Fibroblast of skin of scalp (primary cell): ENCODE measurements at regions not wholly inside any gene's neighbourhood (a gene's known extent, or its start where the extent isn't known, plus 50 kb on each side); places are given as distances from the start of the nearest gene placed in this dataset.
"Not testable (repeated sequence)": the region's sequence is repeated elsewhere in the genome, so short reads cannot be mapped to it uniquely, and the experiment has no call there.

Experiments used
- DNase-seq: peaks from one replicate; pipeline ENCODE4 v3.0.0-alpha.2; 2013

DNA sequence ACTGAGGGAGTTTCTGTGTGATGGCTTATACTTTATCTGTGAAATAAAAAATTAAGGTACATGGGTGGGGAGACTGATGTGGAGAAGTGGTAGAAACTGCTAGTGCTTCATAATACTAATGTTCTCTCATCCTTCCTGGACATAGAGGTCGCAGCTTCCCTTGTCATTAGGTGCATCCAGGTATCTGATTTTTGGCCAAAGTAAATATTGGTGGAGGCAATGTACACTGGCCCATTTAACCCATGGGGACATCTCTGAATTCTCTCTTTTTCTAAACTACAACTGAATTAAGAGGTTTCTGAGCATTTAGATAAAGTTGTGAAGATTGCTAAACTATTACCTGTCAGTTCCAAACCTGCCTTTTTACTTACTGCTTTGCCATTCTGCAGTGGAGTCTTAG lies 140.9 kb upstream of the CHORDC1 start:
- DNase-seq, result no peak

DNA sequence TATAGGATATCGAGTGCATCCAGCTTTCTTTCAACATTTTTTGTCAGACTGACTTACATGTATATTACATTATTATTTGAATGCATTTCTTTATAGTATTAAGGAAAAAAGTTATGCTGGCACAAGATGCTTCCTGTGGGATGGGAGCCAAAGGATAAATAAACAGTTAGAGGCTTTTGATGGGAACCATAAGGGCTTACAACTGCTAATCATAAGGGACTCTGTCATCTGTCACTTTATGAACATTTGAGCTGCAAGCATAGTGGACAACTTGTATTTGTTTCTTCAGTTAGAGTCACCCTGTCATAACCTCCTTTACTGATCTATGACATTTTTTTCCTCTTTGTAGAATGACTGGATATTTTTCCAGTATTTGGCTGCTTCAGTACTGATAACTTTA lies 132.4 kb upstream of the CHORDC1 start:
- DNase-seq, result no peak

DNA sequence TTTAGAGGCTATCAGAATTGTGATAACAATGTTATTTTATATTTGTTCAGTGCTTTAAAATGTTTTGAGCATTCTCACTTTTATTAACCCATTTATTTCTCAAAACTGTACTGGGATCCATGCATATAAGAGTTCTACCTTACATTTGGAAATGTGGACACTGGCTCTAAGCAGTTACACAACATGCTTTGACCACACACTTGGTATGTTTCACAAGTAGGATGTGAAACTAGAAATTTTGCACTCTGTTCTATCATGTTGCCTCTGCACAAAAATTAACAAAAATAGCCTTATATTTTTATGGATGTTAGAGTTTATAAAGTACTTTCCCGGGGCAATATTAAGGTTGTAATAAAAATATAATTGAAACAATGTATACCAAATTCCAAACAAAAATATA lies 126.9 kb upstream of the CHORDC1 start:
- no peak for DNase-seq

DNA sequence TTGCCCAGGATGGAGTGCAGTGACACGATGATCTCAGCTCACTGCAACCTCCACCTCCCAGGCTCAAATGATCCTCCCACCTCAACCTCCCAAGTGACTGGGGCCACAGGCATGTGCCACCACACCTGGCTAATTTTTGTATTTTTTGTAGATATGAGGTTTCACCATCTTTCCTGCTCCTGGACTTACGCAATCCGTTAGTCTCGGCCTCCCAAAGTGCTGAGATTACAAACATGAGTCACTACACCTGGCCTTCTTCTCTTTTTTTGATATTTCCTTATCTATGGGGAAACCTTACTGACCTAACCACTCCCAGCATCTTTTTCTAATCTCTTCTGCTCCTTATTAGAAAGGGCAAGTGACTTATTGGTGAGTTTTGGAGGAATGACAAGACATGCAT lies 121.7 kb upstream of the CHORDC1 start:
- DNase-seq, result no peak

DNA sequence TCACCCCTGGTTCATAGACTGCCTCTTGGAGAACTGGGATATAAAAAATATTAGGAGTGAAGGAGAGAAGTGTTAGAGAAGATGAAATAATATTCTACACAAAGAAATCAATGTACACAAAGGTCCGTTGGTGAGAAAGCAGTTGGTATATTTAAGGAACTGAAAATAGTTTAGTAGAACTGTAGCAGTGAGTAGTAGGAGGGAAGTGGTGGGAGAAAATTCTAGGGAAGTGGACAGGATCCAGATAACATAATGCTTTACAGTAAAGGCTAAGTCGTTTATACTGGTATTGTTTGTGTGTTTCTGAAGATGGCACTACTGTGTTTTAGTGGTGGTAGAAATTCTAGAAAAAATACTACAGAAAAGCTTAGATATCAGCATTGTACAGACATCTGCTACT lies 120.8 kb upstream of the CHORDC1 start:
- no peak for DNase-seq

DNA sequence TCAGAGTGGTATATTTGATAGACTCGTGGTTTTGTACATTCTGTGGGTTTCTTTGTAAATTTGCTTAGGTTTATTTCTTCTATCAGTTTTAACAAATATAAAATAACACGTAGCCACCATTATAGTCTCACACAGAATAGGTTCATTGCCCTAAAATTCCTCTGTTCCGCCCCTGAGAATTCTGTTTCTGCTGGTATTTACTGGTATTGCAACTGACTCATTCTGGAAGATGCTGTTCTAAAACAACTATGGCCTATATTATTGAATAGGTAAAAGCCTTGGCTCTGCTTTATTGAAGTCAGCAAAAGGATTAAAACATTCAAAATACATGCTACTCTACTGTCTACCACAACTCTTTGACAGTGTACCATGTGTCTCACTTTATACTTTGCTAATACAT lies 119.1 kb upstream of the CHORDC1 start:
- no peak for DNase-seq

DNA sequence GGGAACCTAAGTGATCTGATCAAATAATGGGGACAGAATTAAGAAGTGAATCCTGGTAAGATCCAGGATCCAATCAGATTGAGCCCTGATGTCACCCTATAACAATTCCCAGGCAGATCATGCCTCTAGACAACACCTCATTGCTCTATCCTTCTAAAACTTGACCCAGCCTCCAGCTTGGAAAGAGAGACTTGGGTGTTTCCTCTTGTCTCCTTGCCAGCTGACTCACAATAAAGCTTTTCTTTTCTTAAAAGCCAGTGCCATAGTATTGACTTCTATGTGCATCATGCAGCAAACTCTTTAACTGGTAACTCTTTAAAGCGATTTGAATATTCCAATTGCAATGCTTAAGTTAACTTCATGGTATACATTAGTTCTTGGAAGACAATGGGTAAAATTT lies 109.6 kb upstream of the CHORDC1 start:
- DNase-seq, result no peak

DNA sequence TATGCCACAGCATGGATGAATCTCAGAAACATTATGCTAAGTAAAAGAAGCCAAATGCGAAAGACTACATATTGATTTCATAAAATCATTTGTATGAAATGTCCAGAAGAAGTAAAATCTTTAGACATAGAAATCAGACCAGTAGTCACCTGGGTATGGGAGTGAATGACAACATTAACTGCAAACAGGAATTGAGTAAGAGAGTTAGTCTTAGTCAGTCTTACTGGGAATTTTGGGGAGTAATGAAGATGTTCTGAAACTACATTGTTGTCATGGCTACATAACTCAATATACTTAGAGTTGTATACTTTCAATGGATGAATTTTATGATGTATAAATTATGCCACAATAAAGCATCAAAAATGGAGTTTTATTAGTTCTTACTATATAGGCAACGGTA lies 107.8 kb upstream of the CHORDC1 start:
- no peak for DNase-seq

DNA sequence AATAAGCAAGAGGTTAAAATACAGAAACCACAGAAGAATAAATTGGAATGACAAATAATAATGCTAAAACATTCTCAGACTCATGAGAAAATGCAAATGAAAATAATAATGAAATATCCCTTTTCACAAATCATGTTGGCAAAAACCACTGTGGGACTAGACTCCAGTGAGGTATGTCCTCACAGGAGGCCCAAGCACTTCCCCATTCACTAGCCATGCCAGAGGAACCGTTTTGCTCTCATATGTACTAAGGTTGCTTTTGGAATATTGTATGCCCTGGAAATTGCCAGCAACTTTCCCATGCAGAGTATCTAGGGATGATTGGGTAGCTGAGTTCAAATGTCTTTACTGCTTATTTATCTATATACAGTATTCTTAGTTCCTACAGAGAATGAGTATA lies 106.2 kb upstream of the CHORDC1 start:
- DNase-seq, result no peak

DNA sequence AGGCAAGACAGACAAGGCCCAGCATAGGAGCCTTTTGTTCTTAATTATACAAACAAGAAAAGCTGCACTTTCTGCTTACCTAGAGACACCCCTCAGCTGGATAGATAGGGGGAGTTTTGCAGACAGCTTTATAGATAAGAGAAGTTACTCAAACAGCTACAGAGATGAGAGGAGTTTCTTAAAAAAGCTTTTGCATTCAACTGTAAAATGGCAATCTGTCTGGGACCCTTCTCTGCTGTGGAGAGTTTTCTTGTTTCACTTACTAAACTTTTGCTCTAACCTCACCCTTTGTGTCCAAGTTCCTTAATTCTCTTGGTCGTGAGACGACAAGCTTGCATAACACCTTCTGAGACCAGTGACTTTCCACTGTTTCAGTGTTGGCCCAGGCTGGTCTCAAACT lies 103.8 kb upstream of the CHORDC1 start:
- DNase-seq, result no peak

DNA sequence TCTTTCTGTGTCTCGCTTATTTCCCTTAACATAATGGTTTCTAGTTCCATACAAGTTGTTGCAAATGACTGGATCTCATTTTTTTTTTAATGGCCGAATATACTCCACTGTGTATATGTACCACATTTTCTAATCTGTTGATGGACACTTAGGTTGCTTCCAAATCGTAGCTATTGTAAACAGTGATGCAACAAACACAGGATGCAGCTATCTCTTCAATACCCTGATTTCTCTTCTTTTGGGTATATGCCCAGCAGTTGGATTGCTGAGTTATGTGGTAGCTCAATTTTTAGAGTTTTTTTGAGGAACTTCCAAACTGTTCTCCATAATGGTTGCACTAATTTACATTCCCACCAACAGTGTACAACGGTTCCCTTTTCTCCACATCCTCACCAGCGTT lies 100.4 kb upstream of the CHORDC1 start:
- no peak for DNase-seq

DNA sequence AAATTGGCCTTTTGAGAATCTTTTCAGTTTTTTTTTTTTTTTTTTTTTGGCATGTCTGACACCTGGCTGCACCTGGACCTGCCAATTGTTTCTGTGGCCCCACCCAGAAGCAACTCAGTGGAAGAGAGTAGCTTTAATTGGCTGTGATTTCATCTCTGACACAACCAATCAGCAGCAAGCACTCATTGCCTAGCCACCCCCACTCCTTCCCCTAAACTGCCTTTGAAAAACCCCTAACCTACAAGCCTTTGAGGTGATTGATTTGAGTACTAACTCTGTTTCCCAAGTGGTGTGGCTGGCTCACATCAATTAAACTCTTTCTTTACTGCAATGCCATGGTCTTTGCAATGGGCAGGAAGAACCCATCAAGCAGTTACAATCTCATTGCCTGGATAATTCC lies 98.2 kb upstream of the CHORDC1 start:
- no peak for DNase-seq

DNA sequence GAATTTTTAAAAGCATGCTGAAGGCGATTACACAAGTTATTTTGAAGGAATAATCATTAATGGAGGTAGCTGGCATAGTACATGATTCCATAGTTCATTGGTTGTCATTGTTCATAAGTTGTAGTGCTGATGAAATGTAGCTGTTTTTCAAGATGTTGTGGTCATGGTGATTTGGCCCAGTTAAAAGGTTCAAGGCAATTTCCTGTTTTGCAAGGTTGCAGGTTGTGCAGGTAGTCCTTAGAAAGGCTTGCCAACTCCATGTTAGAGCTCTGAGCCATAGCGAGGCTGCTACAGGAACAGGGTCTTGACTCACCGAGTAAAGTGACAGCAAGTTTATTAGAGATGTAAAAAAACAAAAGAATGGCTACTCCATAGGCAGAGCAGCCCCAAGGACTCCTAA lies 95.8 kb upstream of the CHORDC1 start:
- DNase-seq, result no peak

DNA sequence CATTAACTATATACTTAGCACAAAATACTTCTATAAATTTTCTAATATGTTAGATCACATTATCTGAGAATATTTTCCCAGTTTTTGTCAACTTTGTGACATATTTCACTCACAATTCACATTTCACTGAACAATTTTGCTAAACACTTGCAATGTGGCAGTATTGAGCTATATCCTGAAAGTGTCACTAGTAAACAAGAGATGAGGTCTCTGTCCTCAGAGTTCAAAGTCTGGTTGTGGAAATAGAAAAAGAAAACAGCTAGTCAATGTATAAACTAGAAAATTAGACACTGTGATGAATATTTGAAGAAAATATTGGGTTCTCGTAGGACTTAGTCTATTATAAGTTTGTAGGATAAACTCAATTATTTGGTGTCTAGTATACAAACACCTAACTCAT lies 87.4 kb upstream of the CHORDC1 start:
- DNase-seq, result no peak

DNA sequence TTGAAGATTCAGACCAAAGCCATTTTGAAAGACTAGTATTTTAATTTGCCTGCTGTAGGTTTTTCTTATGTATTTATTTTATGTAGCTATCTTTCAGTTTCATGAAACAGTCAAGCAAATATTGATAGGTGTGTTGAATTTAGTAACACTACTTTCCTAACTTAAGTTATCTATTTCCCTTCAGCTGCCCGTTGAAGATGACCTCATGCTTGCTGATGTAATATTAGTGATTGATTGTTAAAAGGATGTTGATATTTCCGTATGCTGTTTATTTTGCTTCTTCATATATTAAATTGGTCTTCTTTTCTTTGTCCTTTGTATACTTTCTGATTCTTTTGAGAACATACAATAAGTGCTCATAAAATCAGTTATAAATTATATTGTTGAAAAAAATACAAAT lies 86.8 kb upstream of the CHORDC1 start:
- no peak for DNase-seq

DNA sequence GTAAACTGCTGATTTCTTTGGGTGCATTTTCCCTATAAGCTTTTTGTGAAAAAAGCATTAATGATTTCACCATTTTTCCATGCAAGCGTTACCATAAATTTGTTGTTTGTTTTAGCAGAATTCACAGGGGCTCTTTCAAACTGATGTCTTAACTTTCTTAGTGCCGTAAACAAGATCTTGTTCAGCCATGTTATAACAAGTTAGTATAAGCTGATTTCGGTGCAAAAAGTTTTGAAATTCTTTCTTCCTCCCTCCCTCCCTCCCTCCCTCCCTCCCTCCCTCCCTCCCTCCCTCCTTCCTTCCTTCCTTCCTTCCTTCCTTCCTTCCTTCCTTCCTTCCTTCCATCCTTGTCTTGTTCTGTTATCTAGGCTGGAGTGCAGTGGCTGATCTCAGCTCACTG lies 71.7 kb upstream of the CHORDC1 start:
- no peak for DNase-seq

DNA sequence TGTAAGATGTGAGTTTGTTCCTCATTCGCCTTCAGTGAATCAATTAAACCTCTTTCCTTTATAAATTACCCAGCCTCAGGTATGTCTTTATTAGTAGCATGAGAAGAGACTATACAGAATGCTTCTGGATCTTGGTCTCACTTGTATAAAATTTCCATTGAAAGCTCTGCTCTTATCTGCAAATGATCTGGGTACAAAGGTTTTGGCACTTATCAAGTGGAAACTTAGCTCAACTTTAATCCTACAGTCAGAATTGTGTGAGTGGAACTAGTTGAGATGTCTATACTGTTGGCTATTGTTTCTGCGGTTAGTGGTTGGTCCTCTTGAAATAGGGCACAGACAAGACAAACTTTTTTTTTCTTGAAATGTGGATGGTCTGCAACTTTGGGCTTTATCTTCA lies 71.2 kb upstream of the CHORDC1 start:
- DNase-seq, result no peak

DNA sequence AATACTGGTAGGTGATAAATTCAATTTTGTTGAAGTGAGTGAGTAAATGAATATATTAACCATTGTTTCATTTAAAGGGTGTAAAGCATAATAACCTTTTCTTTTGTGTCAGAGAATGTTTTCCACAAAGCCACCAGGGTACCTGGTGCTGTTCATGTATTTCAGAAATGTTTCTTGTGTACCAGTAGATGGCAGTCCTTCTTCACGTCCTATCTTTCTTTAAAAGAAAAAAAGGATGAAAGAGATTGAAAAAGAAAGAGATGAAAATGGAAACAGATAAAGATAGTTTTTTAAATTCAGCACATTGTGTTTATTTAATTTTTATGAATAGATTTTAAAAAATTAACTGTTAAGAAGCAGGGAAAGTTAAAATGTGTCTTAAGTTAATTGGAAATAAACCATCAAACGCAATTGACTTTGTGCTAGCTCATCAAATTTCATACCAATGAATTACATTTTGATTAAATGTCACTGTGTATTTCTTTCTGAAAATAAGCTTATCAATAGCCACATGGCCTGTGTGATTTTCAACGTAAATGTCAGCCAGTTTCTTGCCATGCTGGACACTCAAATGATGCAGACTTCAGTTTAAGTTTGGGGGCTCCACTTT lies 65.5 kb upstream of the CHORDC1 start:
- DNase-seq, result peak; percentile 8

DNA sequence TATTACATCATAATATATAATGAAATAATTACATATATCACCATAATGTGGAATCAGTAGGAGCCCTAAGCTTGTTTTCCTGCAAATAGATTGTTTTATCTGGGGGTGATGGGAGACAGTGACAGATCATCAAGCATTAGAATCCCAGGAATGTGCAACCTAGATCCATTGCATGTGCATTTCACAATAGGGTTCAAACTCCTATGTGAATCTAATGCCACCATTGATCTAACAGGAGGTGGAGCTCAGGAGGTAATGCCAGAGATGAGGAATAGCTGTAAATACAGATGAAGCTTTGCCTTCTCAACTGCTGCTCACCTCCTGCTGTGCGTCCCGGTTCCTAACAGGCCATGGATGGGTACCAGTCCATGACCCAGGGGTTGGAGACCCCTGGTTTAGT lies 63.8 kb upstream of the CHORDC1 start:
- DNase-seq, result no peak

DNA sequence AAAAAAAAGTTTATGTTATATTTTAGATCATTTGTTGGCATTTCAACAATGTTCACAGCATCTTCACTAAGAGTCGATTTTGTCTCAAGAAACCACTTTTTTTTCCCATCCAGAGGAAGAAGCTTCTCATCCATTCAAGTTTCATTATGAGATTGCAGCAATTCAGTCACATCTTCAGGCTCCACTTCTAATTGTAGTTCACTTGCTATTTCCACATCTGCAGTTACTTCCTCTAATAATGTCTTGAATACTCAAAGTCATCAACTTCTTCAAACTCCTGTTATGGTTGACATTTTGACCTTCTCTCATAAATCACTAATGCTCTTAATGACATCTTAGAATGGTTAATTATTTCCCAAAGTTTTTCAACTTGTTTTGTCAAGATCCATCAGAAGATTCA lies 61.3 kb upstream of the CHORDC1 start:
- DNase-seq, result no peak

DNA sequence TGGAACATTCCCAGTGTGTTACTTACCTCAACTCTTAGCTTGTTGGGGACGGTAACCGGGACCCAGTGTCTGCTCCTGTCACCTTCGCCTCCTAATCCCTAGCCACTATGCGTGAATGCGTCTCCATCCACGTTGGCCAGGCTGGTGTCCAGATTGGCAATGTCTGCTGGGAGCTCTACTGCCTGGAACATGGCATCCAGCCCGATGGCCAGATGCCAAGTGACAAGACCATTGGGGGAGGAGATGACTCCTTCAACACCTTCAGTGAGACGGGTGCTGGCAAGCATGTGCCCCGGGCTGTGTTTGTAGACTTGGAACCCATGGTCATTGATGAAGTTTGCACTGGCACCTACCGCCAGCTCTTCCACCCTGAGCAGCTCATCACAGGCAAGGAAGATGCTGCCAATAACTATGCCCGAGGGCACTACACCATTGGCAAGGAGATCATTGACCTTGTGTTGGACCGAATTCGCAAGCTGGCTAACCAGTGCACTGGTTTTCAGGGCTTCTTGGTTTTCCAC lies 59.8 kb upstream of the CHORDC1 start:
- DNase-seq, result not testable (repeated sequence)

DNA sequence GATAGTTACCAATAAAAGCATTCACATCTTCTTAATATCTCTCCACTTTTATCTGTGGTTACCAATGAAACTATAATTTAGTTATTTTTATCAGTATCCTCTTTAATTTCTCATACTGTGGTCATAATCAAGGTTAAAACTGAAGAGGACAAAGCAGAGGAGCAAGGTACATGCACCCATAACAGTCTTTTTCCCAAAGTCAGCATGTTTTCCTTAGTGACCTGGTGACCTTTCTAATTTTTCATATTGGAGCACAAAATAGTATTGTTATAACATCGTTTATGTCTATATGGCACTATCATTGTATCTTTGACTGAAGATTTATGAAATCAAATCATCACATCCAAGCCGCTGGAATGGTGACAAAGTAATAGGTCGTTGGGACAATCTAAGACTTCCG lies 51.5 kb upstream of the CHORDC1 start:
- no peak for DNase-seq
